Upper lobe of left lung (tissue), 4 donors: ENCODE measurements at regions not wholly inside any gene's neighbourhood (a gene's known extent, or its start where the extent isn't known, plus 50 kb on each side); places are given as distances from the start of the nearest gene placed in this dataset.

Experiments used
- CTCF ChIP-seq, 6 experiments: fragments of 450-650 bp in 4 of 6; fragments of 200-600 bp in 2 of 6; sonication (generic) in 2 of 6; IDR thresholded peaks; one replicate each; pipeline ENCODE4 v1.5.1; 2016 to 2019; ENCODE audit warnings: antibody characterized with exemption in 6 of 6
- POLR2A ChIP-seq, 4 donors: fragments of 450-650 bp; IDR thresholded peaks; one replicate each; pipeline ENCODE4 v1.5.1; 2016 to 2017; ENCODE audit warnings: antibody characterized with exemption in 4 of 4, mild to moderate bottlenecking in 2 of 4

- no peak for TF ChIP-seq CTCF (IDR thresholded peaks at IDR 0.05)
- TF ChIP-seq POLR2A (IDR thresholded peaks at IDR 0.05), result no peak
These were observed 163.2 kb upstream of the BLID start for GRCh38 chr11:122279194-122279593.
